Loucy (cell line): ENCODE measurements at regions not wholly inside any gene's neighbourhood (a gene's known extent, or its start where the extent isn't known, plus 50 kb on each side); places are given as distances from the start of the nearest gene placed in this dataset.

Experiments used
- H2AFZ ChIP-seq: fragments of 200-600 bp; sonication (generic); 2 replicates; pipeline ENCODE4 v1.6.0; 2016; ENCODE audit warnings: antibody characterized with exemption, mild to moderate bottlenecking, low read length, moderate library complexity
- H3F3A ChIP-seq: fragments of 200-600 bp; 2 replicates; pipeline ENCODE4 v1.6.0; 2016; ENCODE audit warnings: antibody characterized with exemption, low read depth, mild to moderate bottlenecking
- H3K27me3 ChIP-seq: fragments of 200-600 bp; sonication (generic); 2 replicates; pipeline ENCODE4 v1.6.1; 2014; ENCODE audit warnings: low read length, mild to moderate bottlenecking; ENCODE audit not compliant: insufficient read depth, poor library complexity, severe bottlenecking
- H3K36me3 ChIP-seq: fragments of 200-600 bp; sonication (generic); 2 replicates; pipeline ENCODE4 v1.6.1; 2016; ENCODE audit warnings: low read length; ENCODE audit not compliant: insufficient read depth
- H3K4me1 ChIP-seq: fragments of 200-600 bp; sonication (generic); 2 replicates; pipeline ENCODE4 v1.5.1; 2014; ENCODE audit warnings: low read length, mild to moderate bottlenecking; ENCODE audit not compliant: insufficient read depth, poor library complexity, severe bottlenecking
- H3K4me2 ChIP-seq: fragments of 200-600 bp; sonication (generic); 2 replicates; pipeline ENCODE4 v1.6.0; 2014; ENCODE audit warnings: antibody characterized with exemption, low read length, low read depth, mild to moderate bottlenecking; ENCODE audit not compliant: poor library complexity, severe bottlenecking
- H3K4me3 ChIP-seq: fragments of 200-600 bp; sonication (generic); 2 replicates; pipeline ENCODE4 v1.5.1; 2014; ENCODE audit warnings: low read length, mild to moderate bottlenecking, mixed read lengths; ENCODE audit not compliant: poor library complexity, severe bottlenecking
- H3K79me2 ChIP-seq: fragments of 200-600 bp; sonication (generic); 2 replicates; pipeline ENCODE4 v1.6.1; 2014; ENCODE audit warnings: low read length; ENCODE audit not compliant: insufficient read depth
- H3K9ac ChIP-seq: fragments of 200-600 bp; sonication (generic); 2 replicates; pipeline ENCODE4 v1.6.0; 2014; ENCODE audit warnings: mild to moderate bottlenecking, low read depth, low read length, moderate library complexity; ENCODE audit not compliant: poor library complexity, severe bottlenecking
- H3K9me2 ChIP-seq: fragments of 200-600 bp; sonication (generic); replicated peaks from 2 replicates; pipeline ENCODE4 v1.6.1; 2016; ENCODE audit warnings: low read depth, low read length, mixed read lengths
- H3K9me3 ChIP-seq: fragments of 200-600 bp; sonication (generic); 2 replicates; pipeline ENCODE4 v1.6.1; 2014; ENCODE audit warnings: mild to moderate bottlenecking, antibody characterized with exemption, low read length, low read depth; ENCODE audit not compliant: insufficient read depth
- H4K20me1 ChIP-seq: fragments of 200-600 bp; sonication (generic); 2 replicates; pipeline ENCODE4 v1.6.0; 2014; ENCODE audit warnings: antibody characterized with exemption, low read length, mild to moderate bottlenecking; ENCODE audit not compliant: insufficient read depth, poor library complexity, severe bottlenecking
- CTCF ChIP-seq: fragments of 200-600 bp; sonication (generic); conservative IDR thresholded peaks from 2 replicates; pipeline ENCODE4 v1.5.1; 2014; ENCODE audit warnings: mild to moderate bottlenecking, antibody characterized with exemption, low read length
- EZH2phosphoT487 ChIP-seq: fragments of 200-600 bp; IDR thresholded peaks from 2 replicates; pipeline ENCODE4 v1.6.1; 2018; ENCODE audit warnings: antibody characterized with exemption, mild to moderate bottlenecking, moderate library complexity, borderline replicate concordance

DNA sequence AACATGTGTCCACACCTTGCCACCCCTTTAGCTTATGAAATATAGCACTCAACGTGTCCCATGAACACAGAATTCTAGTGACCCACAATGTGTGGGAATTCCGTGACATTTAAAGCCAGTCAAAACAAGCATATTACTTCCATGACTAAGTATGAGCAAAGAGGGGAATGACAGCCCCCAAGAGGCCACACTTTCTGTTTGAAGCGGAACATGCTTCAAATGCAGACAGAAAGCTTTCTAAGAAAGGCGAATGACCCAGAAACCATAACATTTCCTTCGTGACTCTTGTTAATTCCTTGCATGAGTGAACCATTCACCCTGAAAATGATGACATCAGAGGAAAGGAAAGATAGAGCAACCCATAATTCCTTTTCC lies 122.0 kb upstream of the FNDC3A start:
- H3K4me1 ChIP-seq, result peaks cover 17% of the 10 kb centered on the region
- no peak overlapping the region for H3K9ac ChIP-seq
- H3K79me2 ChIP-seq, result no peaks in the 10 kb centered on the region
- H3K4me3 ChIP-seq, result peak overlapping the region; percentile 46
- no peak overlapping the region for H2AFZ ChIP-seq
- TF ChIP-seq CTCF, result no peak; the same call in 1 of the 2 replicates
- TF ChIP-seq EZH2phosphoT487, result no peak
- no peaks in the 10 kb centered on the region for H3K9me2 ChIP-seq
- H3F3A ChIP-seq, result no peaks in the 10 kb centered on the region
- H3K36me3 ChIP-seq, result no peaks in the 10 kb centered on the region
- H3K9me3 ChIP-seq, result no peaks in the 10 kb centered on the region
- no peaks in the 10 kb centered on the region for H3K27me3 ChIP-seq
- no peaks in the 10 kb centered on the region for H4K20me1 ChIP-seq
- H3K4me2 ChIP-seq, result peak overlapping the region; percentile 64

- Histone ChIP-seq H3K36me3 (no peaks in the 10 kb centered on the region), H3K4me3 (no peak overlapping the region), H3K27me3 (no peaks in the 10 kb centered on the region), H2AFZ (no peak overlapping the region), H3K79me2 (no peaks in the 10 kb centered on the region), H3K4me2 (no peak overlapping the region), H3K9ac (no peak overlapping the region), H3K9me3 (no peaks in the 10 kb centered on the region), H3K9me2 (no peaks in the 10 kb centered on the region), H4K20me1 (no peaks in the 10 kb centered on the region), H3K4me1 (peaks cover 26% of the 10 kb centered on the region), H3F3A (no peaks in the 10 kb centered on the region)
- TF ChIP-seq CTCF, result no peak
- TF ChIP-seq EZH2phosphoT487, result no peak
Measured at GRCh38 chr13:48857576-48857975, 118.1 kb upstream of the FNDC3A start.

- H3K4me1 ChIP-seq, result peaks cover 21% of the 10 kb centered on the region
- no peaks in the 10 kb centered on the region for H3K36me3 ChIP-seq
- no peaks in the 10 kb centered on the region for H3F3A ChIP-seq
- no peak overlapping the region for H3K9ac ChIP-seq
- H2AFZ ChIP-seq, result peak overlapping the region; percentile 8; the same call in 1 of the 2 replicates
- TF ChIP-seq CTCF (no peak), EZH2phosphoT487 (no peak)
- no peak overlapping the region for H3K4me3 ChIP-seq
- H3K9me3 ChIP-seq, result no peaks in the 10 kb centered on the region
- no peaks in the 10 kb centered on the region for H3K9me2 ChIP-seq
- H4K20me1 ChIP-seq, result no peaks in the 10 kb centered on the region
- H3K79me2 ChIP-seq, result no peaks in the 10 kb centered on the region
- H3K27me3 ChIP-seq, result no peaks in the 10 kb centered on the region
- H3K4me2 ChIP-seq, result peak overlapping the region; percentile 27
Measured at GRCh38 chr13:48858122-48858902, 117.4 kb upstream of the FNDC3A start.
